CD14-positive monocyte (primary cell): ENCODE measurements at regions not wholly inside any gene's neighbourhood (a gene's known extent, or its start where the extent isn't known, plus 50 kb on each side); places are given as distances from the start of the nearest gene placed in this dataset.

Source experiments
- DNase-seq, 3 donors: peaks; one replicate each; pipeline ENCODE4 v3.0.0-alpha.2; 2011 to 2022
- H2AFZ ChIP-seq: 2 replicates; pipeline ENCODE4 v1.6.0; 2012; ENCODE audit warnings: mild to moderate bottlenecking, low read depth, low read length, inconsistent platforms; ENCODE audit not compliant: insufficient read depth, poor library complexity, severe bottlenecking
- H3K27ac ChIP-seq, 2 donors: 1 replicate in 1 of 2; 2 replicates in 1 of 2; pipeline ENCODE4 v1.5.1; 2012 to 2013; ENCODE audit warnings: low read length in 2 of 2, control low read depth in 1 of 2, inconsistent platforms in 1 of 2, low read depth in 1 of 2, mild to moderate bottlenecking in 1 of 2
- H3K27me3 ChIP-seq, 2 donors: one replicate each; pipeline versions ENCODE4 v1.6.0 to v1.6.1; 2011 to 2013; ENCODE audit warnings: low read length in 2 of 2; ENCODE audit not compliant: control insufficient read depth in 2 of 2, insufficient read depth in 2 of 2
- H3K36me3 ChIP-seq, 2 donors: replicated peaks in 1 of 2; 1 replicate in 1 of 2; 2 replicates in 1 of 2; pipeline versions ENCODE4 v1.5.1 to v1.6.1; 2012 to 2013; ENCODE audit warnings: low read length in 2 of 2, control low read depth in 1 of 2, inconsistent platforms in 1 of 2, mild to moderate bottlenecking in 1 of 2; ENCODE audit not compliant: insufficient read depth in 2 of 2, control insufficient read depth in 1 of 2
- H3K4me1 ChIP-seq, 2 donors: 1 replicate in 1 of 2; 2 replicates in 1 of 2; pipeline versions ENCODE4 v1.5.1 to v1.6.1; 2012 to 2013; ENCODE audit warnings: low read length in 2 of 2, control low read depth in 1 of 2, inconsistent platforms in 1 of 2, mild to moderate bottlenecking in 1 of 2, moderate library complexity in 1 of 2; ENCODE audit not compliant: insufficient read depth in 2 of 2, control insufficient read depth in 1 of 2
- H3K4me2 ChIP-seq: replicated peaks from 2 replicates; pipeline ENCODE3; 2012; ENCODE audit warnings: low read length, moderate library complexity, mild to moderate bottlenecking; ENCODE audit not compliant: poor library complexity, severe bottlenecking; ENCODE audit errors: extremely low read depth
- H3K4me3 ChIP-seq, 3 experiments: fragments of 200-600 bp in 1 of 3; sonication (generic) in 1 of 3; replicated peaks in 1 of 3; 1 replicate in 2 of 3; 2 replicates in 1 of 3; pipeline ENCODE4 v1.5.1; 2011 to 2013; ENCODE audit warnings: low read length in 3 of 3, mild to moderate bottlenecking in 3 of 3, control low read depth in 2 of 3, low read depth in 2 of 3, inconsistent platforms in 1 of 3, moderate library complexity in 1 of 3
- H3K79me2 ChIP-seq: 2 replicates; pipeline ENCODE4 v1.6.0; 2012; ENCODE audit warnings: mild to moderate bottlenecking, control low read depth, inconsistent platforms, low read length, moderate library complexity; ENCODE audit not compliant: insufficient read depth
- H3K9ac ChIP-seq: 2 replicates; pipeline ENCODE4 v1.6.0; 2017; ENCODE audit warnings: low read length, mild to moderate bottlenecking; ENCODE audit not compliant: insufficient read depth, poor library complexity, severe bottlenecking
- H3K9me3 ChIP-seq, 2 donors: replicated peaks in 1 of 2; 1 replicate in 1 of 2; 2 replicates in 1 of 2; pipeline versions ENCODE4 v1.5.1 to v1.6.1; 2012 to 2013; ENCODE audit warnings: low read length in 2 of 2, control low read depth in 1 of 2; ENCODE audit not compliant: control insufficient read depth in 1 of 2, insufficient read depth in 1 of 2
- H4K20me1 ChIP-seq: 2 replicates; pipeline ENCODE4 v1.6.0; 2012; ENCODE audit warnings: mild to moderate bottlenecking, low read length, control low read depth, moderate library complexity; ENCODE audit not compliant: insufficient read depth
- H3K27ac Mint-ChIP-seq, 7 donors: one replicate each; pipeline ENCODE4 v1.8.0; 2020; ENCODE audit warnings: mild to moderate bottlenecking in 7 of 7, mixed read lengths in 7 of 7, moderate library complexity in 6 of 7, inconsistent platforms in 2 of 7
- H3K27me3 Mint-ChIP-seq, 3 donors: one replicate each; pipeline ENCODE4 v1.8.0; 2021 to 2022; ENCODE audit warnings: low read depth in 3 of 3, mild to moderate bottlenecking in 3 of 3, mixed read lengths in 3 of 3, moderate library complexity in 3 of 3, inconsistent platforms in 1 of 3
- H3K36me3 Mint-ChIP-seq, 2 donors: one replicate each; pipeline ENCODE4 v1.8.0; 2020; ENCODE audit warnings: mixed read lengths in 2 of 2, inconsistent platforms in 1 of 2, mild to moderate bottlenecking in 1 of 2
- H3K4me1 Mint-ChIP-seq: one replicate; pipeline ENCODE4 v1.8.0; 2020; ENCODE audit warnings: mild to moderate bottlenecking, mixed read lengths
- H3K4me3 Mint-ChIP-seq, 2 donors: one replicate each; pipeline ENCODE4 v1.8.0; 2020; ENCODE audit warnings: mild to moderate bottlenecking in 2 of 2, mixed read lengths in 2 of 2, moderate library complexity in 1 of 2
- H3K9me3 Mint-ChIP-seq, 7 donors: one replicate each; pipeline ENCODE4 v1.8.0; 2020 to 2022; ENCODE audit warnings: mixed read lengths in 7 of 7, mild to moderate bottlenecking in 6 of 7, moderate library complexity in 6 of 7, inconsistent platforms in 2 of 7
- CTCF ChIP-seq: fragments of 200-600 bp; IDR thresholded peaks from one replicate; pipeline ENCODE4 v1.8.0; 2022; ENCODE audit warnings: antibody characterized with exemption, mild to moderate bottlenecking
- WGBS: methylation state at CpG from one replicate; pipeline ENCODE4 v1.1.5; 2013; ENCODE audit warnings: missing lambda C conversion rate; ENCODE audit not compliant: insufficient coverage; 5-methylcytosine and 5-hydroxymethylcytosine counted together
- intact Hi-C, 2 donors: fragments of 100-400 bp; cut with micrococcal nuclease; formaldehyde crosslinking; loops; one replicate each; pipeline versions ENCODE4 v1.15.0 to v1.15.1; 2023

- H3K36me3 Mint-ChIP-seq = no peaks in the 10 kb centered on the region
- H4K20me1 ChIP-seq = no peaks in the 10 kb centered on the region
- H3K4me3 ChIP-seq = no peak overlapping the region
- intact Hi-C loops = no loop called here
- H3K9me3 Mint-ChIP-seq = peaks cover 0 to 9% (median 2%) of the 10 kb centered on the region in 7 donors
- no peak overlapping the region for H3K27ac Mint-ChIP-seq
- H3K9me3 ChIP-seq = no peaks in the 10 kb centered on the region
- H3K36me3 ChIP-seq = no peaks in the 10 kb centered on the region
- TF ChIP-seq CTCF = no peak
- H2AFZ ChIP-seq = no peak overlapping the region
- WGBS = 83% methylated on average over 1 of the region's 4 CpGs
- no peak overlapping the region for H3K4me3 Mint-ChIP-seq
- H3K4me1 Mint-ChIP-seq = no peaks in the 10 kb centered on the region
- no peak for DNase-seq
- no peaks in the 10 kb centered on the region for H3K27me3 ChIP-seq
- peaks cover 0 to 3% (median 0%) of the 10 kb centered on the region in 3 donors for H3K27me3 Mint-ChIP-seq
- H3K79me2 ChIP-seq = no peaks in the 10 kb centered on the region
- H3K27ac ChIP-seq = no peak overlapping the region
- H3K4me2 ChIP-seq = no peak overlapping the region
- H3K4me1 ChIP-seq = no peaks in the 10 kb centered on the region
- no peak overlapping the region for H3K9ac ChIP-seq
Observed at GRCh38 chr5:57642066-57642465, 159.5 kb upstream of the ACTBL2 start.

- H3K36me3 Mint-ChIP-seq = no peaks in the 10 kb centered on the region
- no peak for DNase-seq
Observed at GRCh38 chr5:57635146-57635777, 152.7 kb upstream of the ACTBL2 start.

More at GRCh38 chr5:57635146-57635777, 152.7 kb upstream of the ACTBL2 start:
- Mint-ChIP-seq H3K4me3 (no peak overlapping the region), H3K4me1 (no peaks in the 10 kb centered on the region), H3K27me3 (peaks cover 0 to 2% (median 2%) of the 10 kb centered on the region in 3 donors), H3K9me3 (peaks cover 0 to 4% (median 2%) of the 10 kb centered on the region in 7 donors), H3K27ac (no peak overlapping the region)
- Histone ChIP-seq H3K9me3 (no peaks in the 10 kb centered on the region), H3K4me3 (no peak overlapping the region), H3K27me3 (no peaks in the 10 kb centered on the region), H4K20me1 (no peaks in the 10 kb centered on the region), H3K4me1 (no peaks in the 10 kb centered on the region), H3K79me2 (no peaks in the 10 kb centered on the region), H3K36me3 (no peaks in the 10 kb centered on the region), H3K9ac (no peak overlapping the region), H3K27ac (no peak overlapping the region), H2AFZ (no peak overlapping the region), H3K4me2 (no peak overlapping the region)
- intact Hi-C loops = no loop called here
- TF ChIP-seq CTCF = no peak
- no CpG with 5 or more reads among the region's 3 CpGs for WGBS
